Hippocampal formation (tissue), 2 donors: ENCODE measurements at regions not wholly inside any gene's neighbourhood (a gene's known extent, or its start where the extent isn't known, plus 50 kb on each side); places are given as distances from the start of the nearest gene placed in this dataset.

Experiments used
- DNase-seq, 2 donors: peaks; one replicate each; lab custom pipeline; 2025; lab: John Stamatoyannopoulos, UW

GRCh38 chr5:17891881-17892280 lies 257.6 kb downstream of the TAF11L14 start:
- DNase-seq, result no peak

DNA sequence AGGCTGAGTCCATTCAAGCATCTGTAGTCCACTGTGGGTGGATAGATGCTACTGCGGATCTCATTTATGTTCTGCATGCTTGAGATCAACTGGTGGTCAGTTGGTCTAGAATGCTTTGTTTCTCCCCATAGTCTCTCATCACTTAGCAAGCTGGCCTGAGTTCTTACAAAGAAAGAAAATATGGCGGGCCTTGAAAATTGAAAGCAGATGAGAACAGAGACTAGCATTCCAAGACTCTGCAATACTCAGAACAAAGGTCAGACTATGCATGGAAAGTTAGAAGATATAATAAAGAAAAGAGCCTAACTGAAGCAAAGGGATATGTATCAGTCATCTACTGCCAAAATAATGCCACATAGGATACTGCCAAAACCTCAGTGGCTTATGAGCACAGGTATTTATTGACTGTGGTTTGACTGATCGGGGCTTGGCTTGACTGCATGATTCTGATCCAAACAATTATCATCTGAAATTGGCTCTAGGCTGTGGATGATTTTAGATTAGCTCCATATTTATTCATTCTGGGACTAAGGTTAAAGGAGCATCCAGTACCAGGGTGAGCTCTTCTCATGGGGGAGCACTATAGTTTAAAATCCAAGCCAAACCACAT lies 258.9 kb downstream of the TAF11L14 start:
- no peak for DNase-seq

DNA sequence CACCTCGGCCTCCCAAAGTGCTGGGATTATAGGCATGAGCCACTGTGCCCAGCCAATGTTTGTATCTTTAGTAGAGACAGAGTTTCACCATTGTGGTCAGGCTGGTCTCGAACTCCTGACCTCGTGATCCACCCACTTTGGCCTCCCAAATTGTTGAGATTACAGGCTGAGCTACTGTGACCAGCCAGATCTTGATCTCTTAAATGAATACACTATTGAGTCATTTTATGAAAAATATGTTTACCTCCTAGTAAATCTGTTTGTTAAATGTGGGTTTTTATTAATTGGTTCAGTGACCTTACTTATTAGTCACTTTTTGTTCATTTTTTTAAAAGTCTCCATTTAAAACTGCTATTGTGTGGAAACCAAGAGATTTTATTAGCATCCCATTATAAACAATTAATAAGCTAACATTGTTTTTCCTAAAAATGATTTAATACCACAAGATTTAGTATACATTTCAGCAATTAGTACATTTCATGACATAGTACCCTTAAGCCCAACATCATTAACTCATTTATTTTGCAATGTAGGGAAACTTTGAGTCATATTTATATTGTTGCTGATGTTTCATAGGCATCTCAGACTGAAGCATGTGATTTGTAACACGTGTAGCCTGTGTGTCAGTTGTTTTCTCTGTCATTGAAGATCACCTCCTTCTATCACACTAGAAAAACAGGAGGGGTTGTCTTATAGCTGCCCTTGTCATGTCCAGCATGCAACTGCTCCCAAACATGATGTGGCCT lies 261.2 kb downstream of the TAF11L14 start:
- DNase-seq, result no peak

DNA sequence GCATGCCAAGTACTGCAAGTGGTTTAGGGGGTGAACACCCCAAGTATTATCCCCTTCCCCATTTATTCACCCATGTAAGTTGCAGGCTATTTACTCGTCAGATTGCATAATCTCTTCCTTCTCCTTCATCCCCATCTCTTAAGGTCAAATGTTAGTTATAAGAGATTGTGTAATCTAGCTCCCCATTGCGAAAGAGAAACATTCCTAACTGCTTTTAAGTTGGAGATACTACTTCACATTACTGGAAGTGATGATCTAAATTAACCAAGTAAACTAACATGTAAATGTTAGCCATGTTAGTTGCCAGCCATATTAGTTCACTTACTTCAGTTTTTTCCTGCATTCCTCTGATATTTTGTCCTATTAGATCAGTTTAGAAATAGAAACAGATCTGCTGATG lies 262.3 kb downstream of the TAF11L14 start:
- no peak for DNase-seq

- DNase-seq, result no peak
Measured at GRCh38 chr5:17897776-17898175, 263.5 kb downstream of the TAF11L14 start.

DNA sequence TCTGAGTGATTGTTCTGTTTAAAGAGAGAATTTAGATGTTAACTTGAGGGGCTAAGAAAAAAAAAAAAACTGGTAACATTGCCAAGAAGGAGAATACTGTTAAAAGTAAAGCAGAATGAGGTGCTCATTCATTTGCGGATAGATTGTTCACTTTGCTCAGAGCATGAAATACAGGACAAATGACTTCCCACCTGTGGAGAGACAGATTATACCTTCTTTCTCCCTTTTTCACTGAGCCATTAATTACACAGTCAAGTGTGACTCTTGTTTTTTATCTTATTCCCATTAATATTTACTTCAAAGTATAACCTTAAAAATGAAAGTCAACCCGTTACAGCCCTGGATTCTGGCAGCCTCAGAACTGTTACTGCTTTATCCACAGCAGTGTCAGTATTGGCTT lies 264.5 kb downstream of the TAF11L14 start:
- DNase-seq, result no peak

DNA sequence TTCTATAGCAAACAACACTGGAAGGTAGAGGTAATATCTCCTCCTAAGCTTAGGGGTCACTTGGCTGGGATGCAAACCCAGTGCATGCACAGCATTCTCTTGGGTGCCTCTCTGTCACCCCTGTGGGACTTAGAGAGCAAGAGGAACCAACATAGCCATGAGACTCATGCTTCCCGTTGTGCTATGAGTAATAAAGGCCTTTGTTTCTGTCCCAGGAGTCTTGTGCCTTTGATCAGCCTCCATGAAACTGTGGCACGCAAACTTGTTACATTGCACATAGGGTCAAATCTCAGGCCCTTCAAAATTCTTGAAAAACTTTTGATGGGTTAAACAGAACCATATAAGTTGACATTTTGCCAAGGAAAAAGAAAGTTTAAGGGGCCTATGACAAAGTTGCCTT lies 272.8 kb downstream of the TAF11L14 start:
- no peak for DNase-seq

DNA sequence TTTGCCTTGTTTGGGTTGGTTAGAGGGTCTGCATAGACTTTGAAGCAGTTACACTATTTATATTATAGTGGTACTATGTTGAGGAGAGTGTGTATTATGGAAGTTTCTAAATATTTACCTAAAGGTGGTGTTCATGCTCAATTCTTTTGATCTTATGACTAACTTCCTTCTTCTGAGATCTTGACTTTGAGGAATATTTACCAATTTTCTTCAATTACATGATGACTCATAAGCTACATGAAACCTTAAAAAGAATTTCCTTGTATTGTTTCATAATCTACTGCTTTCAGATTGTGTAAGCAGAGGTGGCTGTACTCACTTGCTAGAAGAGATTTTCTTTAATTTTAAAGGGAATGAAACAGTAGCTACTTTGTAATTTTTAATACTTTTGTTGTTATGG lies 276.1 kb downstream of the TAF11L14 start:
- no peak for DNase-seq

DNA sequence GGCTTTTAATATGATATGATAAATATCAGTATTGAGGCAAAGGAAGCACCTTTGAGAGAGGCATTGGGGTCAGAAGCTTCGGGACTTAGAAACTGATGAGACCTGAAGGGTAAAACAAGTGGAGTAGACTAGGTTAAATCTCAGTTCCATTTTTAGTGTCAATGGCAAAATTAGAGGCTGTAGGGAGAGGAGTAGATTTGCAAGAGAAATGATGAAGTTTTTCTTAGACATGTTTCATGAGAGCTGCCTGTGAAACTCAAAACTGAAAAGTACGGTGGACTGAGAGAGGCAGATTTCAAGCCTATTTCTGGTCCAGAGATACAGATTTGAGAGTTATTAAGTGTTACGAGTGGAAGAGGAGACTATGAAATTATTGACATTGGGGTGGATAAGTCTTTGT lies 278.5 kb downstream of the TAF11L14 start:
- no peak for DNase-seq

- DNase-seq, result no peak
Measured at GRCh38 chr5:17916446-17916845, 282.2 kb downstream of the TAF11L14 start.

DNA sequence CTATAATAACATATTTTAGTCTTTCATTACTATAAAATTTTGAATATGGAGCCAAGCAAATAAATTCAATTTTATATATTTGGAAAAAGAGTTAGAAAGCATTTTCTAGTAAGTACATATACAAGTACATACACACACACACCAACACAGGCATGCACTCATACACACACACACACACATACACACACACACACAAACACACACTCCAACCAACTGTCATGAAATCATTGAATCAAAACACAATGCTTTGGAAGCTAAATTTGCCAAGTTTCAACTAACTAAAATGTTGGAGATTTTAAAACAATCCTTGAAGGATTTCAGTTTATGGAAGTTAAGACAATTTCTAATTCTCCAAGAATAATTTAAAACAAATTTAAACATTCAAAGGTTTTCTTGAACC lies 283.2 kb downstream of the TAF11L14 start:
- no peak for DNase-seq

DNA sequence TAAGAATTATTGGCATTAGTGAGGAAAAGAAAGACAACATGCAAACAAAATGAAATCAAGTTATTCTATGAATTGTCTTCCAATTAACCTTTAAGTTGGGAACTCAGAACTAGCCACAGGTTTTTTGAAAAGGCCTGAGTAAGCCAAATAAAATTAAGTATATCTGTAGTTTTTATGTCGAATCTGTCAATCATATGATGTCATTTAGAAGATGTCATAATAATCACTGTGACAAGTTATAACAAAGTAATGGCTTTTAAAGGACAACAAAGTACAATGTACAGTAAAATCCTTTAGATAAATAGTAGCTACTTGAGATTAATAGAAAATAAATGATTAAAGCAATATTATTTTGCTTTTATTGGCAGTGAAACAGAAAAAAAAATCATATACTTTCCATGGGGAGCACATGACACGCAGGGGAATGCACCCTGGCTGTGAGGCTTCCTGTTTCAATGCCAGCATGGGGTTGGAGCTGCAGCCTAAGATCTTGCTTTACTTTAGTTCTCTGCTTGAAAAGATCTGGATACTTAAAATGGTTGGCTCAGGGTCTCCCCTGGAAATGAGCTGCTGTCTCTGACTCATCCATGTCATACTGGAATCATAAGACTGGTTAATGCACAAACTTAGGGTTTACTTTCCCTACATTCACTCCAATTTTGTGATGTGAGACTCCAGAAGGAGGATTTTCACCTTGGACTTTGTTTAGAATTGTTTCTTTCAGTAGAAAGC lies 284.3 kb downstream of the TAF11L14 start:
- no peak for DNase-seq

- no peak for DNase-seq
Measured at GRCh38 chr5:17925276-17925675, 291.0 kb downstream of the TAF11L14 start.

DNA sequence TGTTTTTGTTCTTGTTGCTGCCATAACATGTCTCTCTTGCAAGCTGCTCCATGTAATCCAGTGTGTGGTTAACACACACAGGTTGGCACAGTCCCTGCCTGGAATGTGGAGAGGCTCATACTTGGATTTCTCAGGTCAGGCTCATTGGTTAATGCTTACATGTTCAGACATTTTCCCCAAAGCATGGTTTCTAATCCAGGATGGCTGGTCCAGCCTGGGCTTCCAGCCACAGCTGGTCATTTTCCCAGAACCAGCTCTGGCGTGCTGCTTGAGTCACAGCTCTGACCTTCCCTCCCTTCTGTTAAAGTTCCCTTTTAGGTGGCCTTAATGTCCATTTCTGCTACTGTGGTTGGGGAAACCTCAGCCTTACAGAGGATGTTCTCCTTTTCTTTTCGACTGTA lies 294.3 kb downstream of the TAF11L14 start:
- DNase-seq, result no peak

- DNase-seq, result peak in 1 of 2 donors; percentile 8
Measured at GRCh38 chr5:17929171-17929570, 294.9 kb downstream of the TAF11L14 start.

DNA sequence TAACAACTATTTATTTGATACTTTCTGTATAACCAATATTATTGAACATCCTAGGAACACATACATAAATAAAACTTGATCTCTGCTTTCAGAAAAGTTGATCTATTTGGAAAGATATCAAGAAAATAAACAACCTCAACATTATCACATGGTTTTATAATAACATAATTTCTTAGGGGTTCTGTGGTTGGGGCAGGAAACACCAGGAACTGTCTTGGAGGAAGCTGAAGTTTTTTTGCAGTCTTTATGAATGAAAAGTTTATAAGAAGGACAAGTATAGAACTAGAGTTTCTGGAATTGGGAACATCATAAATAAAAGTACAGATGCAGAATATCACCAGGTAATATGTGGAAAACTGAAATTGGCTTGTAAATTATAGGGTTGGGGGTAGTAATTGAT lies 296.1 kb downstream of the TAF11L14 start:
- no peak for DNase-seq

DNA sequence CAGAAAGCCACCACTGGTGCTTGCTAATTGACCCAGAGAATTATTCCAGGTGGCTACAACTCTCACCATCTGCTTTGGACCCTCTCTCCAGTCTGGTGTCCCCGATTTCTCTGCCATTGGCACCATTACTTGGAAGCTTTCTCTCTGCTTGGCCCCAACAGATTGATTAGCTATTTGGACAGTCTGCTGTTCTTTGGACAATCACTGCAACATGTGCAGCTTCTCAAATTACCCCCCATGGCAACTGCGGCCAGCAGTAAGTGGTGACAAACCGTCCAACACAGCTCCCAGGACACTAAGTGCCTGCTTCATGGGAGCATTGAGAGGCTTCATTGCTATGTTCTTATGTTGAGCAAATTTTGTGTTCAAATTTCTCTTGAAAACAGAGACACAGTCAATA lies 309.8 kb downstream of the TAF11L14 start:
- DNase-seq, result no peak

- no peak for DNase-seq
Measured at GRCh38 chr5:17947029-17947428, 312.8 kb downstream of the TAF11L14 start.

- DNase-seq, result no peak
Measured at GRCh38 chr5:17951392-17952169, 317.3 kb downstream of the TAF11L14 start.

GRCh38 chr5:17952231-17952630 lies 318.0 kb downstream of the TAF11L14 start:
- no peak for DNase-seq

DNA sequence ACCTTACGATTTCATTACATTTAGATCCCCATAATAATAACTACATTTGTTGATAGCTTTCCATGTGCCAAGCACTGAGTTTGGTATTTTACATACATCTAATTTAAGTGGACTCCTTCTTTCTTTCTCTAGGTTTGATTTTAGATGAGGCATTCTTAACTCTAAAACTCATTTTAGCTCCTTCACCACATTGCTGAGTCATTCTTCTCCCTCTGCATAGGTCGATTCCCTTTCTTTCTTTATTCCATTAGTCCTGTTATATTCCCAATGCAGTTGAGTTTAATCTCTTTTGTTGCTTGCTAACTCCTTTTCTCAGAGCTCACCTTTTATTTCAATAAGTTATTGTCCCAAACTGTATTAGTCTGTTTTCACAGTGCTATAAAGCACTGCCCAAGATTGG lies 329.8 kb downstream of the TAF11L14 start:
- DNase-seq, result no peak

DNA sequence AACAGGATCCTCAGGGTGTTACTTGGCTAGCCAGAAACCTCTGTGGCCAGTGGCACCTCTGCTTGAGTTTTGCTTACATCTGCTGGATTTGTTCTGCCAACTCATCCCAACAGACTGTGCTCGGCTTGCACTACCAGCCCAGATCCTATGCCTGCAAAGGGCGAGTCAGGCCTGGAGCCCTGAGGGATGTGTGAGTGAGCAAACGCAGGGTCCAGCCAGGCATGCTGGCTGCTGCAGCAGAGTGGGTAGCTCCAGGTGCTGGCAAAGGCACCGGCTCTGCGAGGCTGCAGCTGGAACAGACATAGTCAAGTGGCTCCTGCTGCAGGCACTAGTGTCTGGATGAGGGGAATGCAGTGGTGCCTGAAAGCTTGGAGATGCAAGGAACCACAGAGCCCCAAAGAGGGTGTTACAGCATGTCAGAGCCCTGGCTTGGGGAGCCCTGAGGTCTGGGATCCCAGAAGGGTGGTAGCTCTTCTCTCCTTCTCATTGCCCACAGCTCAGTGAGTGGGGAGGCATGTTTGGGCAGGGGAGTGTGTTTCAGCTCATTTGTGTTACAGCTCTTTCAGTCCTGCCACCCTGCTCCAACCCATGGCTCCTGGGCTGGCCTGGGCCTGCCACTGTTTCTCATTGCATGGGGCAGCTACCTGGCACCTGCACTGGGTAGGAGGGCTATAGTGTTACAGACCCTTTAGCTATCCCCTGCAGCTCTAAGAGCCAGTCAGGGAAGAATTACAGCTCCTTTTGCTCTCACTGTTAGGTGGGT lies 332.6 kb downstream of the TAF11L14 start:
- no peak for DNase-seq
